Frontal cortex (tissue), 3 donors: ENCODE measurements at regions not wholly inside any gene's neighbourhood (a gene's known extent, or its start where the extent isn't known, plus 50 kb on each side); places are given as distances from the start of the nearest gene placed in this dataset.
A peak's percentile ranks its signal among the peaks of the same experiment; 100 is the strongest.

Source experiments
- DNase-seq, 2 donors: peaks; one replicate each; pipeline ENCODE4 v3.0.0; 2012; ENCODE audit warnings: low spot score in 2 of 2
- FAIRE-seq: peaks from 2 replicates; lab custom pipeline; 2012; peaks lifted over from hg19 to GRCh38; lab: Jason Lieb, UNC
- donor health status: control.
- donor health status: control.
- donor health status: control.

DNA sequence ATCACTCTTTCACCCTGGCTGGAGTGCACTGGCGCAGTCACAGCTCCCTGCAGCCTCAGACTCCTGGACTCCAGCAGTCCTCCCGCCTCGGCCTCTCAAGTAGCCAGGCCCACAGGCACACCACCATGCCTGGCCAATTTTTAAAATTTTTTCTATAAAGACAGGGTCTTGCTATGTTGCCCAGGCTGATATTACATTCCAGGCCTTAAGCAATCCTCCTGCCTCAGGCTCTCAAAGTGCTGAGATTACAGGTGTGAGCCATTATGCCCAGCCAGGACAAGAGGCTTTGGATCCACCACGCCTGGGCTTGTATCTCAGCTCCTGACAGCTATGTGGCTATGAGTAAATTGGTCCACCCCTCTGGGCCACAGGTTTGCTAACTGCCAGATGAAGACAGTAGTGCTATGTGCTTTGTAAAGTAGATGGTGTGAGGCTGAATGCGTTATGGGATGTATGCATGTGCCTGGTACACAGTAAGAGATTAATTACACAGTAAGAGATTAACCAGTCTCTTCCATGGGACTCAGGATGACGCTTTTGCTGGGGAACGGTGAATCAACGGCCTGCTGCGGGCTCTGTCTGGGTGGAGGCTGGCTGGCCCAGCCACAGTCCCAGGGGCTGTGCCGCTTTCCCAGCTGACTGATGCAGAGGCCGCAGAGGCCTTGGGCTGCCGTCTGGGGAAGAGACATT is 53.3 kb upstream of the NCOR2 start:
- DNase-seq (no peak), FAIRE-seq (no peak)

DNA sequence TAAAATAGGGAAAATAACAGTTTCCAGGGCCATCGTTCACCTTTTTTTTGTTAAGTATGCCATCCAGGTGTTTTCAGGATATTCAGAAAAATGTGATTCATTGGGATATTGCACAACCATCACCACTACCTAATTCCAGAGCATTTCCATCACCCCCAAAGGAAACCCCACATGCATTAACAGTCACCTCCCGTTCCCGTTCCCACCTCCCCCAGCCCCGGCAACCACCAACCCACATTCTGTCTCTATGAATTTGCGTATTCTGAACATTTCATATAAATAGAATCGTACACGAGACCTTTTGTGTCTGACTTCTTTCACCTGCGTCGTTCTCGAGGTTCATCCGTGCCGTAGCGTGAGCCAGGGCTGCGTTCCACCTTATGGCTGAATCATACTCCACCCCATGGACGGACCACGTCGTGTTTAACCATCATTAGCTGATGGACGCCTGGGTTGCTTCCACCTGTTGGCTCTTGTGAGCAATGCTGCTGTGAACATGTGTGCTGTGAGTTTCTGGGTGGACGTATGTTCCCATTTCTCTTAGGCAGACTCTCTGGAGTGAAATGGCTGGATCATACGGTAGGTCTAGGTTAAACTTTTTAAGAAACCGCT is 51.0 kb upstream of the NCOR2 start:
- FAIRE-seq (no peak), DNase-seq (no peak)

DNA sequence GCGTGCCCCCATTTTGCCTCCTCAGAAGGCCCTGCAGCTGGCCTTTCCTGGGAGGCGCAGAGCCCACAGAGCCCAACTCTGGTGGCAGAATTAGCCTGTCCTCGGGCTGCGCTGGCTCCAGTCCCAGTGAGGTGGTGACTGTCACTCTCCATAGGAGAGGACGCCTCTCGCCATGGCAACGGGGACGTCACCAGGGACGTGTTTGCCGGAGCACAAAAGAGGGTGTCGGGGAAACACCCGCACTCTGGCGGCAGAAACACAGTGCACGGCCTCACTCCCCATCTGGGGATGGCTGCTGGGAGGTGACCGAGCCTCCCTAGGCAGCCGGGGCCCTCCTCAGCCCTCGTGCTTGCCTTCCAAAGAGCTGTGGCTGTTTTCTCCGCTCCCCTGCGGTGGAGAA is 50.2 kb upstream of the NCOR2 start:
- DNase-seq, result peak in 1 of 2 donors; percentile 85
- FAIRE-seq, result no peak
